HG03565 (cell line): ENCODE measurements at regions not wholly inside any gene's neighbourhood (a gene's known extent, or its start where the extent isn't known, plus 50 kb on each side); places are given as distances from the start of the nearest gene placed in this dataset.
"Not testable (repeated sequence)": the region's sequence is repeated elsewhere in the genome, so short reads cannot be mapped to it uniquely, and the experiment has no call there.

Source experiments
- ATAC-seq: cut with Tn5 transposase; IDR thresholded peaks from one replicate; pipeline ENCODE4 v1.9.1; 2021; ENCODE audit warnings: mild to moderate bottlenecking, moderate library complexity; ENCODE audit not compliant: unreplicated experiment

GRCh38 chr5:154653764-154654485, 101.3 kb upstream of the LARP1 start:
- ATAC-seq = no peak

- no peak for ATAC-seq
Observed at GRCh38 chr5:154653418-154653763, 101.8 kb upstream of the LARP1 start.

GRCh38 chr5:154652746-154653417, 102.3 kb upstream of the LARP1 start:
- ATAC-seq = no peak

- ATAC-seq = not testable (repeated sequence)
Observed at GRCh38 chr5:154651795-154652194, 103.4 kb upstream of the LARP1 start.

- ATAC-seq = no peak
Observed at GRCh38 chr5:154648706-154649105, 106.5 kb upstream of the LARP1 start.

- ATAC-seq = no peak
Observed at GRCh38 chr5:154648229-154648628, 106.9 kb upstream of the LARP1 start.

GRCh38 chr5:154647761-154648145, 107.4 kb upstream of the LARP1 start:
- no peak for ATAC-seq

GRCh38 chr5:154647114-154647760, 107.9 kb upstream of the LARP1 start:
- no peak for ATAC-seq

- no peak for ATAC-seq
Observed at GRCh38 chr5:154646745-154647113, 108.4 kb upstream of the LARP1 start.

- no peak for ATAC-seq
Observed at GRCh38 chr5:154644745-154645411, 110.3 kb upstream of the LARP1 start.

GRCh38 chr5:154642499-154643245, 112.5 kb upstream of the LARP1 start:
- ATAC-seq = no peak

GRCh38 chr5:154640213-154640831, 114.9 kb upstream of the LARP1 start:
- not testable (repeated sequence) for ATAC-seq

GRCh38 chr5:154636786-154637185, 118.4 kb upstream of the LARP1 start:
- ATAC-seq = not testable (repeated sequence)

- not testable (repeated sequence) for ATAC-seq
Observed at GRCh38 chr5:154636271-154636670, 118.9 kb upstream of the LARP1 start.

GRCh38 chr5:154633744-154634143, 121.4 kb upstream of the LARP1 start:
- ATAC-seq = not testable (repeated sequence)

GRCh38 chr5:154631141-154631540, 124.0 kb upstream of the LARP1 start:
- ATAC-seq = no peak

GRCh38 chr5:154630410-154630809, 124.8 kb upstream of the LARP1 start:
- no peak for ATAC-seq

- no peak for ATAC-seq
Observed at GRCh38 chr5:154628685-154629084, 126.5 kb upstream of the LARP1 start.

- no peak for ATAC-seq
Observed at GRCh38 chr5:154627698-154628678, 127.2 kb upstream of the LARP1 start.
